BE2C (cell line): ENCODE measurements at regions not wholly inside any gene's neighbourhood (a gene's known extent, or its start where the extent isn't known, plus 50 kb on each side); places are given as distances from the start of the nearest gene placed in this dataset.

ENCODE experiments used
- DNase-seq: peaks from one replicate; pipeline ENCODE4 v3.0.0-alpha.2; 2020
- H3K27me3 ChIP-seq: fragments of 250-450 bp; sonication (Bioruptor Pico); 2 replicates; pipeline ENCODE4 v1.5.1; 2020; ENCODE audit warnings: mild to moderate bottlenecking
- H3K36me3 ChIP-seq: fragments of 250-450 bp; sonication (Bioruptor Pico); 2 replicates; pipeline ENCODE4 v1.5.1; 2020; ENCODE audit warnings: mild to moderate bottlenecking
- H3K4me1 ChIP-seq: fragments of 250-450 bp; sonication (Bioruptor Pico); 2 replicates; pipeline ENCODE4 v1.5.1; 2020
- H3K4me3 ChIP-seq: 2 replicates; pipeline ENCODE4 v1.5.1; 2011; ENCODE audit warnings: low read depth, low read length
- H3K9me3 ChIP-seq: fragments of 250-450 bp; sonication (Bioruptor Pico); 2 replicates; pipeline ENCODE4 v1.5.1; 2020
- TF ChIP-seq, protein P1 (sequence below): IDR thresholded peaks from 2 replicates; pipeline ENCODE4 v1.5.1; 2012; ENCODE audit warnings: mild to moderate bottlenecking, low read depth, low read length

DNA sequence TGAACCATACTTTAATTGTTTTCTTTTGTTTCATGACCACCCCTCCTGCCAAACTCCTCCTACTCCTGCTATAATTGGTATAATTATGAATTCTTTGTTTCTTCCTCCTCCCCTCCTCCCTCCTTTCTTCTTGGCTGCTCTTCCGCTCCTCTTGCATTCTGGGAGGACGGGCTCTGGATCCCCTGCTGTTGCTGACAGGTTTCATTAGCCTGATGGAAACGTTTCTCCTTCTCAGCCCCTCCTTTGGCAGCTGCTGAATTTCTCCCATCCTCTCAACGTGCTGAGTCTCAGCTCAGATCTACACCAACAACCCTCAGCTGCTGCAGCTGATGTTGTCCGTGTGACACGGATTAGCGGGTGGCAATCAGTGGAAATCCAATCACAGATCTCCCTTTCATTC, 97.1 kb upstream of the UBAC2 start:
- Histone ChIP-seq H3K4me3 (no peak overlapping the region), H3K27me3 (peaks cover 2% of the 10 kb centered on the region), H3K9me3 (no peaks in the 10 kb centered on the region), H3K36me3 (no peaks in the 10 kb centered on the region), H3K4me1 (no peaks in the 10 kb centered on the region)
- TF ChIP-seq, protein P1, sequence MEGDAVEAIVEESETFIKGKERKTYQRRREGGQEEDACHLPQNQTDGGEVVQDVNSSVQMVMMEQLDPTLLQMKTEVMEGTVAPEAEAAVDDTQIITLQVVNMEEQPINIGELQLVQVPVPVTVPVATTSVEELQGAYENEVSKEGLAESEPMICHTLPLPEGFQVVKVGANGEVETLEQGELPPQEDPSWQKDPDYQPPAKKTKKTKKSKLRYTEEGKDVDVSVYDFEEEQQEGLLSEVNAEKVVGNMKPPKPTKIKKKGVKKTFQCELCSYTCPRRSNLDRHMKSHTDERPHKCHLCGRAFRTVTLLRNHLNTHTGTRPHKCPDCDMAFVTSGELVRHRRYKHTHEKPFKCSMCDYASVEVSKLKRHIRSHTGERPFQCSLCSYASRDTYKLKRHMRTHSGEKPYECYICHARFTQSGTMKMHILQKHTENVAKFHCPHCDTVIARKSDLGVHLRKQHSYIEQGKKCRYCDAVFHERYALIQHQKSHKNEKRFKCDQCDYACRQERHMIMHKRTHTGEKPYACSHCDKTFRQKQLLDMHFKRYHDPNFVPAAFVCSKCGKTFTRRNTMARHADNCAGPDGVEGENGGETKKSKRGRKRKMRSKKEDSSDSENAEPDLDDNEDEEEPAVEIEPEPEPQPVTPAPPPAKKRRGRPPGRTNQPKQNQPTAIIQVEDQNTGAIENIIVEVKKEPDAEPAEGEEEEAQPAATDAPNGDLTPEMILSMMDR, result no peak
- no peak for DNase-seq

DNA sequence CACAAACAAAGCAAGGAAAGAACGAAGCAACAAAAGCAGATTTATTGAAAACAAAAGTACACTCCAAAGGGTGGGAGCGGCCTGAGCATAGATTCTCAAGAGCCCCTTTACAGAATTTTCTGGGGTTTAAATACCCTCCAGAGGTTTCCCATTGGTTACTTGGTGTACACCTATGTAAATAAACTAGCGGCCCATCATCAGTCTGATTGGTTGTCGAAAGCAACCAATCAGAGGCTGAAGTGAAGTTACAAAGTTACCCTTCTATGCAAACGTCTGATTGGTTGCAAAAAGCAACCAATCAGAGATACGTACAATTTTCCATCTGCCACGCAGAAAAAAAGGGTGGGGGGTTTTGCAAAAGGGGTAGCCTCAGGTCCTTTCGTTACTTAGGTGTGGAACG, 96.3 kb upstream of the UBAC2 start:
- Histone ChIP-seq H3K9me3 (no peaks in the 10 kb centered on the region), H3K27me3 (peaks cover 2% of the 10 kb centered on the region), H3K4me3 (no peak overlapping the region), H3K4me1 (no peaks in the 10 kb centered on the region), H3K36me3 (no peaks in the 10 kb centered on the region)
- TF ChIP-seq, protein P1, result no peak
- no peak for DNase-seq

DNA sequence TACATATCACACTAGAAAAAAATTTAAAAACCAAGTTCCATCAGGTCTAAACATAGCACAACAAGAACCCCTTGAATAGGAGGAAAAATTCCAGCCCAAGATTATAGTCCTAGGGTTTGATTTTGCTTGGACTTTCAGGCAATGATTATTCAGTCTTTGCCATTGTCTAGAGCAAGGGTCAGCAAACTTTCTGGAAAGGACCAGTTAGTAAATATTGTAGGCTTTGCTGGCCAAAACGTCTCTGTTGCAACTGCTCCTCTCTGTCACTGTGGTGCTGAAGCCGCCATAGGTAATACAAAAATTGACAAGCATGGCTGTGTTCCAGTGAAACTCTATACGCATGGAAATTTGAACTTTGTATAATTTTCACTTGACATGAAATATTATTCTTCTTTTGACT, 95.5 kb upstream of the UBAC2 start:
- H3K4me1 ChIP-seq, result no peaks in the 10 kb centered on the region
- peaks cover 2% of the 10 kb centered on the region for H3K27me3 ChIP-seq
- H3K9me3 ChIP-seq, result no peaks in the 10 kb centered on the region
- no peak for DNase-seq
- TF ChIP-seq, protein P1, result no peak
- H3K36me3 ChIP-seq, result no peaks in the 10 kb centered on the region
- no peak overlapping the region for H3K4me3 ChIP-seq

DNA sequence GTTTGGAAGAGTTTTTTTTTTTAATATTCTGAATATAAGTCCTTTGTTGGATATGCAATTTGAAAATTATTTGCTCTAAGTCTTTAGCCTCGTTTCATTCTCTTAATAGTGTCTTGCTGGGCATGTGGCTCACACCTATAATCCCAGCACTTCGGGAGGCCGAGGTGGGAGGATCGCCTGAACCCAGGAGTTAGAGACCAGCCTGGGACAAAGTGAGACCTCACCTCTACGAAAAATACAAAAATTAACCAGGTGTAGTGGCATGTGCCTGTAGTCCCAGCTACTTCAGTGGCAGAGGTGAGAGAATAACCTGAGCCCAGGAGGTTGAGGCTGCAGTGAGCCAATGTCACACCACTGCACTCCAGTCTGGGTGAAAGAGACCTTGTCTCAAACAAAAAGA, 87.3 kb upstream of the UBAC2 start:
- no peak for DNase-seq
- no peaks in the 10 kb centered on the region for H3K27me3 ChIP-seq
- no peaks in the 10 kb centered on the region for H3K36me3 ChIP-seq
- no peaks in the 10 kb centered on the region for H3K9me3 ChIP-seq
- H3K4me1 ChIP-seq, result no peaks in the 10 kb centered on the region
- no peak overlapping the region for H3K4me3 ChIP-seq
- TF ChIP-seq, protein P1, result no peak

DNA sequence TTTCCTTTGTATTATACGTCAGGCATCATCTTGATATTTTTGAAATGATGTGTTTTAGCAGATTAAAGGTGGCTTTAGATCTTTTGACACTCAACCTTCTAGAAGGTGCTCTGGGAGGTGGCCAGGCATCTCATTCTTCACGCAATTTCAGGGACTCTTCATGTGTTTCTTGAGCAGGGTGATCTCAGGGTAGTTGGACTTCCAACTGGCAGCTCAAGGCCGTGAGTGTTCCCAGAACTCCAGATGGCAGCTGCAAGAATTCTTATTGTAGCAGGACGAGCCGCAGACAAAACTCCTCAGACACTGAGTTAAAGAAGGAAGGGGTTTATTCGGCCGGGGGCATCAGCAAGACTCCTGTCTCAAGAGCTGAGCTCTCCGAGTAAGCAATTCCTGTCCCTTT, 82.5 kb upstream of the UBAC2 start:
- Histone ChIP-seq H3K27me3 (peaks cover 8% of the 10 kb centered on the region), H3K36me3 (no peaks in the 10 kb centered on the region), H3K9me3 (no peaks in the 10 kb centered on the region), H3K4me1 (no peaks in the 10 kb centered on the region), H3K4me3 (no peak overlapping the region)
- TF ChIP-seq, protein P1, result no peak
- no peak for DNase-seq

DNA sequence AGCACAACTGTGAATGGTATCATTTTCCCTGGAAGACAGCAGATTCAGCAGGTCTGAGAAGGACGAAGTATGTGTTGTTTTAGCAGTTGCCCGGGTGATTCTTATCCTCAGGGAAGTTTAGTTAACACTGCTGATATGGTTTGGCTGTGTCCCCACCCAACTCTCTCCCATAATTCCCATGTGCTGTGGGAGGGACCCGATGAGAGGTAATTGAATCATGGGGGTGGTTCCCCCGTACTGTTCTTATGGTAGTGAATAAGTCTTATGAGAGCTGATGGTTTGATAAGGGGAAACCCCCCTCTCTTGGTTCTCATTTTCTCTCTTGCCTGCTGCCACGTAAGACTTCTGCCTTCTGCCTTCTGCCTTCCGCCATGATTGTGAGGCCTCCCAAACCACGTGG, 81.0 kb upstream of the UBAC2 start:
- no peaks in the 10 kb centered on the region for H3K4me1 ChIP-seq
- no peaks in the 10 kb centered on the region for H3K9me3 ChIP-seq
- no peaks in the 10 kb centered on the region for H3K36me3 ChIP-seq
- H3K4me3 ChIP-seq, result no peak overlapping the region
- no peak for DNase-seq
- H3K27me3 ChIP-seq, result peaks cover 8% of the 10 kb centered on the region
- TF ChIP-seq, protein P1, result no peak
